HEK293 (cell line): ENCODE measurements at regions not wholly inside any gene's neighbourhood (a gene's known extent, or its start where the extent isn't known, plus 50 kb on each side); places are given as distances from the start of the nearest gene placed in this dataset.

Experiments used
- ZBTB8A ChIP-seq: fragments of 450-650 bp; formaldehyde crosslinking; IDR thresholded peaks from 2 replicates; pipeline ENCODE4 v1.5.1; 2016; ENCODE audit warnings: missing biosample characterization, missing genetic modification characterization
- ZNF473 ChIP-seq: fragments of 450-650 bp; formaldehyde crosslinking; IDR thresholded peaks from 2 replicates; pipeline ENCODE4 v1.5.1; 2017; ENCODE audit warnings: missing biosample characterization, missing genetic modification characterization

DNA sequence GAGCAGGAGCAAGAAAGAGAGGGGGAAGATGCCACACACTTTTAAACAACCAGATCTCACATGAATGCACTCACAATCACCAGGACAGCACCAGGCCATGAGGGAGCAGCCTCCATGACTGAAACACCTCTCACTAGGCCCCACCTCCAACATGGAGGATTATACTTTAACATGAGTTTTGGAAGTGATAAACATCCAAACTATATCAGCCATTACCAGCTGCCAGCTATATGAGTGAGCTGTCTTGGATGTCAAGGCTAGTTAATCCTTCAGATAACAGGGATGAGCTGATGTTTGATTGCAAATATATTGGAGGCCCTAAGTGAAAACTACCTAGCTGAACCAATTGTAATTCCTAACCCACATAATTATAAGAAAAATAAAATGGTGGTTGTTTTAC is 108.4 kb upstream of the DCBLD2 start:
- no peak for TF ChIP-seq ZNF473 (tag by site-specific recombination)
- TF ChIP-seq ZBTB8A = no peak
